Spleen (tissue), 7 donors: ENCODE measurements at regions not wholly inside any gene's neighbourhood (a gene's known extent, or its start where the extent isn't known, plus 50 kb on each side); places are given as distances from the start of the nearest gene placed in this dataset.
"Not testable (repeated sequence)": the region's sequence is repeated elsewhere in the genome, so short reads cannot be mapped to it uniquely, and the experiment has no call there.

Experiments
- CTCF ChIP-seq, 11 experiments: fragments of 200-600 bp in 7 of 11; fragments of 450-650 bp in 4 of 11; sonication (generic) in 4 of 11; IDR thresholded peaks in 8 of 11; conservative IDR thresholded peaks in 3 of 11; 1 replicate in 7 of 11; 2 replicates in 4 of 11; pipeline versions ENCODE4 v1.4.0 to v1.8.0; 2016 to 2021; ENCODE audit warnings: antibody characterized with exemption in 11 of 11, inconsistent platforms in 4 of 11, mild to moderate bottlenecking in 1 of 11
- POLR2AphosphoS5 ChIP-seq, 3 donors: sonication (generic); formaldehyde crosslinking; IDR thresholded peaks; one replicate each; pipeline ENCODE4 v1.5.1; 2017; ENCODE audit warnings: antibody characterized with exemption in 3 of 3
- donor health status: DM: no; HTN: no; CAD: no; lungs with moderate emphysema.
- donor health status: DM: no; HTN: no; CAD: no.
- donor health status: DM: no; HTN: no; CAD: no.

GRCh38 chr3:87740894-87741293 lies 317.9 kb downstream of the CGGBP1 start:
- not testable (repeated sequence) for TF ChIP-seq CTCF (IDR thresholded peaks at IDR 0.05 in 8 of 11, conservative IDR thresholded peaks at IDR 0.05 in 3 of 11); POLR2AphosphoS5 (IDR thresholded peaks at IDR 0.05)
